GM19328 (cell line): ENCODE measurements at regions not wholly inside any gene's neighbourhood (a gene's known extent, or its start where the extent isn't known, plus 50 kb on each side); places are given as distances from the start of the nearest gene placed in this dataset.
"Not testable (repeated sequence)": the region's sequence is repeated elsewhere in the genome, so short reads cannot be mapped to it uniquely, and the experiment has no call there.

Experiments
- ATAC-seq: cut with Tn5 transposase; IDR thresholded peaks from one replicate; pipeline ENCODE4 v1.9.1; 2021; ENCODE audit warnings: mild to moderate bottlenecking, moderate library complexity; ENCODE audit not compliant: unreplicated experiment

GRCh38 chr2:4965556-4966320 is 726.4 kb upstream of the SOX11 start:
- ATAC-seq, result no peak

- no peak for ATAC-seq
These were observed 725.0 kb upstream of the SOX11 start for GRCh38 chr2:4967206-4967605.

GRCh38 chr2:4972472-4972871 is 719.7 kb upstream of the SOX11 start:
- ATAC-seq, result no peak

- ATAC-seq, result no peak
These were observed 718.8 kb upstream of the SOX11 start for GRCh38 chr2:4973354-4973753.

- no peak for ATAC-seq
These were observed 718.2 kb upstream of the SOX11 start for GRCh38 chr2:4973973-4974372.

GRCh38 chr2:4976407-4976806 is 715.8 kb upstream of the SOX11 start:
- no peak for ATAC-seq

- no peak for ATAC-seq
These were observed 713.1 kb upstream of the SOX11 start for GRCh38 chr2:4979111-4979510.

GRCh38 chr2:4980995-4981394 is 711.2 kb upstream of the SOX11 start:
- ATAC-seq, result no peak

- no peak for ATAC-seq
These were observed 710.3 kb upstream of the SOX11 start for GRCh38 chr2:4981802-4982409.

- not testable (repeated sequence) for ATAC-seq
These were observed 703.7 kb upstream of the SOX11 start for GRCh38 chr2:4988444-4988843.

GRCh38 chr2:4992226-4992625 is 700.0 kb upstream of the SOX11 start:
- ATAC-seq, result no peak

- no peak for ATAC-seq
These were observed 696.7 kb upstream of the SOX11 start for GRCh38 chr2:4995466-4995865.

- ATAC-seq, result no peak
These were observed 684.6 kb upstream of the SOX11 start for GRCh38 chr2:5007596-5007995.

GRCh38 chr2:5019324-5019723 is 672.9 kb upstream of the SOX11 start:
- no peak for ATAC-seq

- ATAC-seq, result no peak
These were observed 671.9 kb upstream of the SOX11 start for GRCh38 chr2:5020116-5020875.

GRCh38 chr2:5021136-5021535 is 671.0 kb upstream of the SOX11 start:
- ATAC-seq, result no peak

- no peak for ATAC-seq
These were observed 670.1 kb upstream of the SOX11 start for GRCh38 chr2:5022061-5022460.

- ATAC-seq, result not testable (repeated sequence)
These were observed 669.2 kb upstream of the SOX11 start for GRCh38 chr2:5022708-5023635.

GRCh38 chr2:5026571-5027234 is 665.5 kb upstream of the SOX11 start:
- ATAC-seq, result no peak

GRCh38 chr2:5035057-5035488 is 657.1 kb upstream of the SOX11 start:
- ATAC-seq, result no peak
